Esophagus squamous epithelium (tissue), 4 donors: ENCODE measurements at regions not wholly inside any gene's neighbourhood (a gene's known extent, or its start where the extent isn't known, plus 50 kb on each side); places are given as distances from the start of the nearest gene placed in this dataset.

ENCODE experiments used
- CTCF ChIP-seq, 6 experiments: fragments of 450-650 bp in 4 of 6; fragments of 200-600 bp in 2 of 6; sonication (generic) in 2 of 6; IDR thresholded peaks; one replicate each; pipeline ENCODE4 v1.5.1; 2016 to 2019; ENCODE audit warnings: antibody characterized with exemption in 6 of 6, mild to moderate bottlenecking in 4 of 6, moderate library complexity in 4 of 6
- POLR2A ChIP-seq, 4 donors: fragments of 450-650 bp; IDR thresholded peaks; one replicate each; pipeline ENCODE4 v1.6.1; 2017; ENCODE audit warnings: antibody characterized with exemption in 4 of 4, mild to moderate bottlenecking in 4 of 4, moderate library complexity in 3 of 4

GRCh38 chr18:76750917-76751890, 71.2 kb upstream of the ZNF236 start:
- no peak for TF ChIP-seq CTCF (IDR thresholded peaks at IDR 0.05)
- no peak for TF ChIP-seq POLR2A (IDR thresholded peaks at IDR 0.05)
